ENCODE measurements at regions not wholly inside any gene's neighbourhood (a gene's known extent, or its start where the extent isn't known, plus 50 kb on each side); places are given as distances from the start of the nearest gene placed in this dataset.

- TF ChIP-seq POLR2A (IDR thresholded peaks at IDR 0.05; ENCODE audit: low read length) (no peak), GATA1 (IDR thresholded peaks at IDR 0.05; ENCODE audit: low read depth, low read length) (no peak)
These were observed 460.4 kb downstream of the MBD2 start for GRCh38 chr18:53764086-53764485.
